ENCODE measurements at regions not wholly inside any gene's neighbourhood (a gene's known extent, or its start where the extent isn't known, plus 50 kb on each side); places are given as distances from the start of the nearest gene placed in this dataset.

DNA sequence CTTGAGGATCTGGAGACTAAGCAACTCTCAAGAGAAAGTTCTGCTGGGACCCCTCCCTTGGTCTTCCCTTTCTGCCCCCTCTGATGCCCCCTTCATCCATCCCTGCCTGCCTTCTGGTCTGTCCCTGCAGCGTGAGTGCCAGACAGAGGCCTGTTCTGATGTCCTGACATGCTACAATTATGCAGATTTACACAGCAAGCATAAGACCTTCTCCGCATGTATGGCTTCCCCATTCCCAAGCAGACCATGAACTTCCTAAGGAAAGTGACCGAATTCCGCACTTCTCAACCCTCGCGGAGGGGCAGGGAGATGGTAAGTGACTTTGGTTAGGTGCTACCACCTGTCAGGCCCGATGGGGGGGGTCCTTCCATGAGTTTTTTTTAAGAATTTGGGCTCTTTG is 150.1 kb upstream of the SDK2 start:
- TF ChIP-seq, protein P1, sequence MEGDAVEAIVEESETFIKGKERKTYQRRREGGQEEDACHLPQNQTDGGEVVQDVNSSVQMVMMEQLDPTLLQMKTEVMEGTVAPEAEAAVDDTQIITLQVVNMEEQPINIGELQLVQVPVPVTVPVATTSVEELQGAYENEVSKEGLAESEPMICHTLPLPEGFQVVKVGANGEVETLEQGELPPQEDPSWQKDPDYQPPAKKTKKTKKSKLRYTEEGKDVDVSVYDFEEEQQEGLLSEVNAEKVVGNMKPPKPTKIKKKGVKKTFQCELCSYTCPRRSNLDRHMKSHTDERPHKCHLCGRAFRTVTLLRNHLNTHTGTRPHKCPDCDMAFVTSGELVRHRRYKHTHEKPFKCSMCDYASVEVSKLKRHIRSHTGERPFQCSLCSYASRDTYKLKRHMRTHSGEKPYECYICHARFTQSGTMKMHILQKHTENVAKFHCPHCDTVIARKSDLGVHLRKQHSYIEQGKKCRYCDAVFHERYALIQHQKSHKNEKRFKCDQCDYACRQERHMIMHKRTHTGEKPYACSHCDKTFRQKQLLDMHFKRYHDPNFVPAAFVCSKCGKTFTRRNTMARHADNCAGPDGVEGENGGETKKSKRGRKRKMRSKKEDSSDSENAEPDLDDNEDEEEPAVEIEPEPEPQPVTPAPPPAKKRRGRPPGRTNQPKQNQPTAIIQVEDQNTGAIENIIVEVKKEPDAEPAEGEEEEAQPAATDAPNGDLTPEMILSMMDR (IDR thresholded peaks at IDR 0.05), result no peak
- no peak for TF ChIP-seq RORB (CRISPR knock-in tag; IDR thresholded peaks at IDR 0.05)
- TF ChIP-seq, protein P2, sequence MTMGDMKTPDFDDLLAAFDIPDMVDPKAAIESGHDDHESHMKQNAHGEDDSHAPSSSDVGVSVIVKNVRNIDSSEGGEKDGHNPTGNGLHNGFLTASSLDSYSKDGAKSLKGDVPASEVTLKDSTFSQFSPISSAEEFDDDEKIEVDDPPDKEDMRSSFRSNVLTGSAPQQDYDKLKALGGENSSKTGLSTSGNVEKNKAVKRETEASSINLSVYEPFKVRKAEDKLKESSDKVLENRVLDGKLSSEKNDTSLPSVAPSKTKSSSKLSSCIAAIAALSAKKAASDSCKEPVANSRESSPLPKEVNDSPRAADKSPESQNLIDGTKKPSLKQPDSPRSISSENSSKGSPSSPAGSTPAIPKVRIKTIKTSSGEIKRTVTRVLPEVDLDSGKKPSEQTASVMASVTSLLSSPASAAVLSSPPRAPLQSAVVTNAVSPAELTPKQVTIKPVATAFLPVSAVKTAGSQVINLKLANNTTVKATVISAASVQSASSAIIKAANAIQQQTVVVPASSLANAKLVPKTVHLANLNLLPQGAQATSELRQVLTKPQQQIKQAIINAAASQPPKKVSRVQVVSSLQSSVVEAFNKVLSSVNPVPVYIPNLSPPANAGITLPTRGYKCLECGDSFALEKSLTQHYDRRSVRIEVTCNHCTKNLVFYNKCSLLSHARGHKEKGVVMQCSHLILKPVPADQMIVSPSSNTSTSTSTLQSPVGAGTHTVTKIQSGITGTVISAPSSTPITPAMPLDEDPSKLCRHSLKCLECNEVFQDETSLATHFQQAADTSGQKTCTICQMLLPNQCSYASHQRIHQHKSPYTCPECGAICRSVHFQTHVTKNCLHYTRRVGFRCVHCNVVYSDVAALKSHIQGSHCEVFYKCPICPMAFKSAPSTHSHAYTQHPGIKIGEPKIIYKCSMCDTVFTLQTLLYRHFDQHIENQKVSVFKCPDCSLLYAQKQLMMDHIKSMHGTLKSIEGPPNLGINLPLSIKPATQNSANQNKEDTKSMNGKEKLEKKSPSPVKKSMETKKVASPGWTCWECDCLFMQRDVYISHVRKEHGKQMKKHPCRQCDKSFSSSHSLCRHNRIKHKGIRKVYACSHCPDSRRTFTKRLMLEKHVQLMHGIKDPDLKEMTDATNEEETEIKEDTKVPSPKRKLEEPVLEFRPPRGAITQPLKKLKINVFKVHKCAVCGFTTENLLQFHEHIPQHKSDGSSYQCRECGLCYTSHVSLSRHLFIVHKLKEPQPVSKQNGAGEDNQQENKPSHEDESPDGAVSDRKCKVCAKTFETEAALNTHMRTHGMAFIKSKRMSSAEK (CRISPR knock-in tag; IDR thresholded peaks at IDR 0.05; ENCODE audit: borderline replicate concordance), result no peak
- TF ChIP-seq TCF7 (CRISPR knock-in tag; IDR thresholded peaks at IDR 0.05; ENCODE audit: low read depth), result no peak
- no peak for TF ChIP-seq GABPB1 (CRISPR knock-in tag; IDR thresholded peaks at IDR 0.05)
- TF ChIP-seq ZNF121 (CRISPR knock-in tag; IDR thresholded peaks at IDR 0.05), result no peak
- no peak for TF ChIP-seq CREB1 (CRISPR knock-in tag; IDR thresholded peaks at IDR 0.05)
- TF ChIP-seq ZBTB21 (CRISPR knock-in tag; IDR thresholded peaks at IDR 0.05; ENCODE audit: borderline replicate concordance), result no peak
- TF ChIP-seq, protein P3, sequence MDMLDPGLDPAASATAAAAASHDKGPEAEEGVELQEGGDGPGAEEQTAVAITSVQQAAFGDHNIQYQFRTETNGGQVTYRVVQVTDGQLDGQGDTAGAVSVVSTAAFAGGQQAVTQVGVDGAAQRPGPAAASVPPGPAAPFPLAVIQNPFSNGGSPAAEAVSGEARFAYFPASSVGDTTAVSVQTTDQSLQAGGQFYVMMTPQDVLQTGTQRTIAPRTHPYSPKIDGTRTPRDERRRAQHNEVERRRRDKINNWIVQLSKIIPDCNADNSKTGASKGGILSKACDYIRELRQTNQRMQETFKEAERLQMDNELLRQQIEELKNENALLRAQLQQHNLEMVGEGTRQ (CRISPR knock-in tag; IDR thresholded peaks at IDR 0.05), result no peak
- no peak for TF ChIP-seq ELF4 (CRISPR knock-in tag; IDR thresholded peaks at IDR 0.05; ENCODE audit: low read depth)
- TF ChIP-seq, protein P4, sequence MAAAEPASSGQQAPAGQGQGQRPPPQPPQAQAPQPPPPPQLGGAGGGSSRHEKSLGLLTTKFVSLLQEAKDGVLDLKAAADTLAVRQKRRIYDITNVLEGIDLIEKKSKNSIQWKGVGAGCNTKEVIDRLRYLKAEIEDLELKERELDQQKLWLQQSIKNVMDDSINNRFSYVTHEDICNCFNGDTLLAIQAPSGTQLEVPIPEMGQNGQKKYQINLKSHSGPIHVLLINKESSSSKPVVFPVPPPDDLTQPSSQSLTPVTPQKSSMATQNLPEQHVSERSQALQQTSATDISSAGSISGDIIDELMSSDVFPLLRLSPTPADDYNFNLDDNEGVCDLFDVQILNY (CRISPR knock-in tag; IDR thresholded peaks at IDR 0.05), result no peak
- no peak for TF ChIP-seq FOXK1 (CRISPR knock-in tag; IDR thresholded peaks at IDR 0.05)
- no peak for TF ChIP-seq ZNF671 (CRISPR knock-in tag; IDR thresholded peaks at IDR 0.05)
- TF ChIP-seq ESRRA (CRISPR knock-in tag; IDR thresholded peaks at IDR 0.05; ENCODE audit: borderline replicate concordance), result no peak
